VCaP (cell line): ENCODE measurements at regions not wholly inside any gene's neighbourhood (a gene's known extent, or its start where the extent isn't known, plus 50 kb on each side); places are given as distances from the start of the nearest gene placed in this dataset.
"Not testable (repeated sequence)": the region's sequence is repeated elsewhere in the genome, so short reads cannot be mapped to it uniquely, and the experiment has no call there.

Source experiments
- H3K27ac ChIP-seq: fragments of 450-650 bp; 2 replicates; pipeline ENCODE4 v1.5.1; 2017
- CTCF ChIP-seq: fragments of 450-650 bp; conservative IDR thresholded peaks from 2 replicates; pipeline ENCODE4 v1.5.1; 2017; ENCODE audit warnings: mild to moderate bottlenecking, moderate library complexity

DNA sequence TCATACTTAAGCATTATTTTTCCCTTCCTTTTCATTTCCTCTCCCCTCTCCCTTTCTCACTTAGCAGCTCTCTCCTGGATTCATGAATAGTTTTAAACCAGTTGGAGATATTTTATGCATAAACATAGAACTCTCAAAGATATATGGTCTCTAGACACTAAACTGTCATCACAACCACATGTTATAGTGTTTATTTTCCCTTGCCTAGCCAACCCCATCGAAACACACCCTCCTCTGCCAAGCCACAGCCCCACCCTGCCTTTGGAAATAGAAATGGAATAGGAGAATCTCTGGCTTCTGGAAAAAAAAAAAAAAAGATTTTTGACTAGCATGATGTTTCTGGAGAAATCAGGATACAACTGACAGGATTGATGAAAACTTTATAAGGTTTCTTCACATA is 64.8 kb upstream of the RBPJ start:
- no peak for TF ChIP-seq CTCF
- H3K27ac ChIP-seq, result no peak overlapping the region

DNA sequence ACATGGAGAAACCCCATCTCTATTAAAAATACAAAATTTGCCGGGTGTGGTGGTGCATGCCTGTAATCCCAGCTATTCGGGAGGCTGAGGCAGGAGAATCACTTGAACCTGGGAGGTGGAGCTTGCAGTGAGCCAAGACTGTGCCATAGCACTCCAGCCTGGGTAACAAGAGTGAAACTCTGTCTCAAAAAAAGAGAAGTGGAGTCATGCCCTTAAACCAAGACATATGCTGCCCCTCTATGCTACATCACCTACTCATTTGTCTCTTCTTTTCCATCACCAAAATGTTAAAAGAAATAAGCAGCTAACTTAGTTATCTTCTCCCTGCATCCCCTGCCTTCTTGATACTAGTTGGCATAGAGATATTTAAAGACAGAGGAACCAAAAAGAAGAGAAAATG is 63.4 kb upstream of the RBPJ start:
- H3K27ac ChIP-seq, result not testable (repeated sequence)

DNA sequence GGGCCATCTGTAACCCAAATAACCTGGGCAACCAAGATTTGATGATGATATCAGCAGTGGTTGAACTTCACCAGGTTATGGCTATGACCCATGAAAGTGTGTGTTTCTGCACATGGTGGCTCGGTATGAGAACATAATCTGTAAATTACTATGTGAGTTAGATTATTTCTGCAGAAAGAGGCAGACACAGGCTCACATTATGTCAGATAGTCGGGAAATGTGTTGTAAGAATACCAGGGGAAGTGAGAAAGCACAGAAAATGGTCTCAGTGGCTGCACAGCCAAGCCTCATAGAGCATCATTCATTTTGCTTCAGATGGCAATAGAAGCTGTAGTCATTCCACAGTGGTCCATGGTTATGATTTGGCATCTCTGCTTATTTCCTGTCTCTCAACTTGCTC is 63.0 kb upstream of the RBPJ start:
- TF ChIP-seq CTCF, result no peak
- no peak overlapping the region for H3K27ac ChIP-seq

- no peak for TF ChIP-seq CTCF
- H3K27ac ChIP-seq, result no peak overlapping the region
Measured at GRCh38 chr4:26260571-26260970, 60.2 kb upstream of the RBPJ start.

- H3K27ac ChIP-seq, result no peak overlapping the region
- TF ChIP-seq CTCF, result no peak
Measured at GRCh38 chr4:26261405-26261804, 59.4 kb upstream of the RBPJ start.

DNA sequence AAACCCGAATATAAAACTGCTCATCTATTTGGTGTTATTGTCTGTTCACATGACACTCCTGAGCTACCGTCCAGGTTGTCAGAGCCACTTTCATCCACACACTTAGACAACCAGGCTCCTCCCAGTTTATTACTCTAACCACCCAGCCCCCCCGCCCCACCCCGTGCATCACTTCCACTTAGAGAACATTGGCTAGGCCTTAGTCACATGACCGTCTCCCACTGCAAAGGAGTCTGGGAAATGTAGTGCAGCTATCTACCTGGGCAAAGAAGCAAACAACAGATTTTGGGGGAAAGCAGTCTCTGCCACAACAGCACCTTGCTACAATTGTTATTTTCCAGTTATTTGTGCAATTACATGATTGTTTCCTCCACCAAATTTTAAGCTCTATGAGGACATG is 57.6 kb upstream of the RBPJ start:
- TF ChIP-seq CTCF, result no peak
- no peak overlapping the region for H3K27ac ChIP-seq

DNA sequence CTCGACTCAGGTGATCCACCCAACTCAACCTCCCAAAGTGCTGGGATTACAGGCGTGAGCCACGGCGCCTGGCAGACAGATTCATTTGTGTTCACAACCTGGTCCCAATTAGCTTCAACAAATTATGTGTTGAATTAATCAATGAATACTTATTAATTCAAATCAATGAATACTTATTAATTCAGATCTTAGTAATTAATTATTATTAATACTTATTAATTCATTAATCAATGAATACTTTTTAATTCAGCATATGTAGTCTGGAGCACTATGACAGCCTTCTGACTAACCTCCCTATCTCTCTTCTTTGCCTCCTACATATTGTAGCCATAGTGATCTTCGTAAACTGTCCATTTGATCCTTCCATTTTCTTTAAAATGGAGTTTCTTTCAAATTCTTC is 56.7 kb upstream of the RBPJ start:
- H3K27ac ChIP-seq, result no peak overlapping the region
- TF ChIP-seq CTCF, result no peak

DNA sequence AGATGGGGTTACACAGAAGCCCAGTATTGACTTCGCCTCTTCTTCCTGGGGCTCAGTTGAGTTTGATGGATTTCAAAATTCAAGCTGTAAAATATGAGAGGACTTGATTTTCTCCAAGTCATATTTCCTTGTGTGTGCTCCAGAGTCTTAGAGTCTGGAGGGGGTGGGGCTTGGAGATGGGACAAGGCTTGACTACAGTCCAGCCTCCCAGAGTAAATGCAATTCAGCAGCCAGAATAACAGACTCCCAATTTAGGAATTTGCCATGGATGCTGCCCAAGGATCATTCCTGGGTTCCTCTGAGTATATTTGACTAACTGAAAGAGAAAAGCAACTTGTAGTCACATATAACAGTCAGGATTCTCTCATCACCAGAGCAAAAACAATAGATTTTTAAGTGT is 53.7 kb upstream of the RBPJ start:
- TF ChIP-seq CTCF, result no peak
- H3K27ac ChIP-seq, result no peak overlapping the region
